ENCODE measurements at regions not wholly inside any gene's neighbourhood (a gene's known extent, or its start where the extent isn't known, plus 50 kb on each side); places are given as distances from the start of the nearest gene placed in this dataset.

- no peak for DNase-seq
- H3K27ac ChIP-seq, result no peak overlapping the region
- no peaks in the 10 kb centered on the region for H3K27me3 ChIP-seq
- no peaks in the 10 kb centered on the region for H3K9me3 ChIP-seq
- TF ChIP-seq CTCF (IDR thresholded peaks at IDR 0.05) (no peak), POLR2A (IDR thresholded peaks at IDR 0.05) (no peak)
- no peaks in the 10 kb centered on the region for H3K36me3 ChIP-seq
- no peak overlapping the region for H3K4me3 ChIP-seq
- H3K4me1 ChIP-seq, result peaks cover 0 to 3% of the 10 kb centered on the region in 2 donors
- intact Hi-C loops (cut with DNase I; ENCODE audit: low total_unique reads), result no loop called here
Observed at GRCh38 chr3:72451841-72452240, 396.4 kb downstream of the SHQ1 start.

- no peak for DNase-seq
- H3K36me3 ChIP-seq, result no peaks in the 10 kb centered on the region
- H3K9me3 ChIP-seq, result no peaks in the 10 kb centered on the region
- intact Hi-C loops (cut with DNase I; ENCODE audit: low total_unique reads), result no loop called here
- no peak for TF ChIP-seq POLR2A (IDR thresholded peaks at IDR 0.05)
- TF ChIP-seq CTCF (IDR thresholded peaks at IDR 0.05), result no peak
- H3K27me3 ChIP-seq, result no peaks in the 10 kb centered on the region
- peaks cover 3 to 7% of the 10 kb centered on the region in 2 donors for H3K4me1 ChIP-seq
- no peak overlapping the region for H3K4me3 ChIP-seq
- H3K27ac ChIP-seq, result no peak overlapping the region
Observed at GRCh38 chr3:72449551-72449950, 398.7 kb downstream of the SHQ1 start.

- Histone ChIP-seq H3K4me3 (no peak overlapping the region), H3K9me3 (no peaks in the 10 kb centered on the region), H3K27ac (no peak overlapping the region), H3K27me3 (no peaks in the 10 kb centered on the region), H3K4me1 (peaks cover 3 to 13% of the 10 kb centered on the region in 2 donors), H3K36me3 (no peaks in the 10 kb centered on the region)
- no peak for DNase-seq
- intact Hi-C loops (cut with DNase I; ENCODE audit: low total_unique reads), result no loop called here
- TF ChIP-seq CTCF (IDR thresholded peaks at IDR 0.05), result no peak
- no peak for TF ChIP-seq POLR2A (IDR thresholded peaks at IDR 0.05)
Observed at GRCh38 chr3:72448858-72449257, 399.4 kb downstream of the SHQ1 start.

- no peaks in the 10 kb centered on the region for H3K36me3 ChIP-seq
- H3K4me1 ChIP-seq, result peaks cover 3 to 13% of the 10 kb centered on the region in 2 donors
- intact Hi-C loops (cut with DNase I; ENCODE audit: low total_unique reads), result no loop called here
- DNase-seq, result peak; percentile 19 to 20
- H3K9me3 ChIP-seq, result no peaks in the 10 kb centered on the region
- no peak overlapping the region for H3K27ac ChIP-seq
- no peak for TF ChIP-seq POLR2A (IDR thresholded peaks at IDR 0.05)
- no peak for TF ChIP-seq CTCF (IDR thresholded peaks at IDR 0.05)
- no peaks in the 10 kb centered on the region for H3K27me3 ChIP-seq
- H3K4me3 ChIP-seq, result no peak overlapping the region
Observed at GRCh38 chr3:72448375-72448823, 399.8 kb downstream of the SHQ1 start.

- Histone ChIP-seq H3K27ac (peak overlapping the region; percentile 92 to 95), H3K27me3 (no peaks in the 10 kb centered on the region), H3K9me3 (no peaks in the 10 kb centered on the region), H3K4me3 (peak overlapping the region; percentile 75 to 94), H3K36me3 (no peaks in the 10 kb centered on the region), H3K4me1 (peaks cover 3 to 13% of the 10 kb centered on the region in 2 donors)
- TF ChIP-seq CTCF (IDR thresholded peaks at IDR 0.05) (peak in 1 of 4 experiments; percentile 39), POLR2A (IDR thresholded peaks at IDR 0.05) (peak in 1 of 2 donors; percentile 55)
- intact Hi-C loops (cut with DNase I; ENCODE audit: low total_unique reads), result no loop called here
- DNase-seq, result peak; percentile 88 to 94
Observed at GRCh38 chr3:72447059-72447946, 400.9 kb downstream of the SHQ1 start.
